H9 (cell line): ENCODE measurements at regions not wholly inside any gene's neighbourhood (a gene's known extent, or its start where the extent isn't known, plus 50 kb on each side); places are given as distances from the start of the nearest gene placed in this dataset.

Experiments
- DNase-seq: peaks from one replicate; pipeline ENCODE4 v3.0.0-alpha.2; 2017
- H2AFZ ChIP-seq: one replicate; pipeline ENCODE4 v1.6.1; 2013; ENCODE audit warnings: mild to moderate bottlenecking, low read length, control low read depth, moderate library complexity
- H2AK5ac ChIP-seq: 2 replicates; pipeline ENCODE4 v1.6.1; 2013; ENCODE audit warnings: low read length, control low read depth, mixed read lengths; ENCODE audit not compliant: insufficient read length
- H2BK120ac ChIP-seq: one replicate; pipeline ENCODE4 v1.6.1; 2013; ENCODE audit warnings: low read depth, mild to moderate bottlenecking, low read length, control low read depth, inconsistent platforms; ENCODE audit not compliant: poor library complexity, severe bottlenecking
- H2BK12ac ChIP-seq: 2 replicates; pipeline ENCODE4 v1.6.1; 2013; ENCODE audit warnings: low read length, control low read depth, mixed read lengths, low read depth; ENCODE audit not compliant: insufficient read length
- H2BK15ac ChIP-seq: 2 replicates; pipeline ENCODE4 v1.6.1; 2013; ENCODE audit warnings: low read depth, low read length, control low read depth
- H2BK20ac ChIP-seq: one replicate; pipeline ENCODE4 v1.6.1; 2013; ENCODE audit warnings: low read depth, mild to moderate bottlenecking, low read length, control low read depth, inconsistent platforms; ENCODE audit not compliant: poor library complexity, severe bottlenecking
- H2BK5ac ChIP-seq: 2 replicates; pipeline ENCODE4 v1.6.1; 2013; ENCODE audit warnings: low read length, control low read depth, mixed read lengths; ENCODE audit not compliant: insufficient read length
- H3K14ac ChIP-seq: 2 replicates; pipeline ENCODE4 v1.6.1; 2013; ENCODE audit warnings: low read length, control low read depth; ENCODE audit not compliant: insufficient read depth
- H3K18ac ChIP-seq: 2 replicates; pipeline ENCODE4 v1.6.1; 2013; ENCODE audit warnings: low read depth, mild to moderate bottlenecking, mixed read lengths, low read length, control low read depth; ENCODE audit not compliant: insufficient read length
- H3K23ac ChIP-seq: 2 replicates; pipeline ENCODE4 v1.6.1; 2013; ENCODE audit warnings: low read length, control low read depth, mixed read lengths, low read depth; ENCODE audit not compliant: insufficient read length
- H3K23me2 ChIP-seq: 2 replicates; pipeline ENCODE4 v1.6.1; 2013; ENCODE audit warnings: low read depth, mild to moderate bottlenecking, mixed read lengths, low read length, control low read depth; ENCODE audit not compliant: insufficient read length, poor library complexity, severe bottlenecking
- H3K27ac ChIP-seq: 2 replicates; pipeline ENCODE4 v1.5.1; 2013; ENCODE audit warnings: low read length, control low read depth, mixed read lengths, low read depth; ENCODE audit not compliant: insufficient read length
- H3K27me3 ChIP-seq: 2 replicates; pipeline ENCODE4 v1.6.1; 2013; ENCODE audit warnings: low read length, control low read depth, inconsistent platforms; ENCODE audit not compliant: insufficient read depth
- H3K4ac ChIP-seq: 2 replicates; pipeline ENCODE4 v1.6.1; 2013; ENCODE audit warnings: low read depth, mild to moderate bottlenecking, control low read depth, inconsistent platforms, low read length, moderate library complexity
- H3K4me1 ChIP-seq: 2 replicates; pipeline ENCODE4 v1.6.1; 2013; ENCODE audit warnings: low read length, control low read depth, inconsistent platforms; ENCODE audit not compliant: insufficient read depth
- H3K4me2 ChIP-seq: 2 replicates; pipeline ENCODE4 v1.6.1; 2013; ENCODE audit warnings: low read length, control low read depth, mixed read lengths; ENCODE audit not compliant: insufficient read length, insufficient read depth
- H3K56ac ChIP-seq: 2 replicates; pipeline ENCODE4 v1.6.1; 2013; ENCODE audit warnings: low read depth, mild to moderate bottlenecking, mixed read lengths, low read length, control low read depth; ENCODE audit not compliant: insufficient read length
- H3K79me1 ChIP-seq: 2 replicates; pipeline ENCODE4 v1.6.1; 2013; ENCODE audit warnings: low read depth, mild to moderate bottlenecking, moderate library complexity, low read length, control low read depth, inconsistent platforms; ENCODE audit not compliant: insufficient read depth, poor library complexity, severe bottlenecking
- H3K79me2 ChIP-seq: 2 replicates; pipeline ENCODE4 v1.6.1; 2013; ENCODE audit warnings: low read length, control low read depth, inconsistent platforms; ENCODE audit not compliant: insufficient read depth
- H3K9ac ChIP-seq: 2 replicates; pipeline ENCODE4 v1.6.1; 2013; ENCODE audit warnings: low read length, control low read depth, mixed read lengths; ENCODE audit not compliant: insufficient read length; ENCODE audit errors: extremely low read depth
- H3K9me3 ChIP-seq: one replicate; pipeline ENCODE4 v1.6.1; 2013; ENCODE audit warnings: low read depth, low read length, inconsistent platforms; ENCODE audit not compliant: control insufficient read depth
- H3T11ph ChIP-seq: one replicate; pipeline ENCODE4 v1.6.1; 2013; ENCODE audit warnings: mild to moderate bottlenecking, low read length, control low read depth, inconsistent platforms
- H4K20me1 ChIP-seq: one replicate; pipeline ENCODE4 v1.6.1; 2013; ENCODE audit not compliant: control insufficient read depth, insufficient read length, insufficient read depth
- H4K5ac ChIP-seq: 2 replicates; pipeline ENCODE4 v1.6.1; 2013; ENCODE audit warnings: low read depth, mild to moderate bottlenecking, mixed read lengths, low read length, control low read depth; ENCODE audit not compliant: insufficient read length
- H4K8ac ChIP-seq: replicated peaks from 2 replicates; pipeline ENCODE4 v1.6.1; 2013; ENCODE audit warnings: low read length, control low read depth, mixed read lengths, low read depth; ENCODE audit not compliant: insufficient read length
- H4K91ac ChIP-seq: 2 replicates; pipeline ENCODE4 v1.6.1; 2013; ENCODE audit warnings: low read depth, mild to moderate bottlenecking, moderate library complexity, mixed read lengths, low read length, control low read depth; ENCODE audit not compliant: insufficient read length
- H3K27ac Mint-ChIP-seq, 3 experiments: 2 replicates in 2 of 3; 3 replicates in 1 of 3; pipeline ENCODE4 v1.8.0; 2020 to 2021; ENCODE audit warnings: mixed read lengths in 3 of 3, mild to moderate bottlenecking in 1 of 3, moderate library complexity in 1 of 3
- H3K27me3 Mint-ChIP-seq: 2 replicates; pipeline ENCODE4 v1.8.0; 2021; ENCODE audit warnings: low read depth, mild to moderate bottlenecking, moderate library complexity, mixed read lengths
- H3K36me3 Mint-ChIP-seq, 3 experiments: 2 replicates in 2 of 3; 3 replicates in 1 of 3; pipeline ENCODE4 v1.8.0; 2020 to 2021; ENCODE audit warnings: low read depth in 3 of 3, mixed read lengths in 3 of 3; ENCODE audit not compliant: insufficient read depth in 1 of 3
- H3K4me1 Mint-ChIP-seq, 2 experiments: 2 replicates each; pipeline ENCODE4 v1.8.0; 2020; ENCODE audit warnings: mixed read lengths in 2 of 2
- H3K4me3 Mint-ChIP-seq, 2 experiments: 2 replicates in 1 of 2; 3 replicates in 1 of 2; pipeline ENCODE4 v1.8.0; 2020 to 2021; ENCODE audit warnings: mild to moderate bottlenecking in 2 of 2, mixed read lengths in 2 of 2, moderate library complexity in 1 of 2
- H3K9me3 Mint-ChIP-seq, 2 experiments: 2 replicates in 1 of 2; 3 replicates in 1 of 2; pipeline ENCODE4 v1.8.0; 2020; ENCODE audit warnings: mild to moderate bottlenecking in 2 of 2, mixed read lengths in 2 of 2, moderate library complexity in 1 of 2
- CTCF ChIP-seq: fragments of 200-600 bp; sonication (generic); conservative IDR thresholded peaks from 3 replicates; pipeline ENCODE4 v1.8.0; 2021; ENCODE audit warnings: antibody characterized with exemption, mild to moderate bottlenecking

GRCh38 chr16:61382435-61382834 is 653.8 kb downstream of the CDH8 start:
- Histone ChIP-seq H3K14ac (no peak overlapping the region), H3K4ac (no peak overlapping the region), H3K56ac (no peak overlapping the region), H4K20me1 (no peaks in the 10 kb centered on the region), H3K27me3 (no peaks in the 10 kb centered on the region), H3K79me1 (no peaks in the 10 kb centered on the region), H4K91ac (no peak overlapping the region), H3K4me2 (no peak overlapping the region), H3T11ph (no peak overlapping the region), H3K9me3 (no peaks in the 10 kb centered on the region), H3K79me2 (no peaks in the 10 kb centered on the region), H4K8ac (no peak overlapping the region), H2BK20ac (no peak overlapping the region), H2AK5ac (no peak overlapping the region), H2BK15ac (no peak overlapping the region), H3K9ac (no peak overlapping the region), H3K4me1 (no peaks in the 10 kb centered on the region), H3K18ac (no peak overlapping the region), H3K23me2 (no peaks in the 10 kb centered on the region), H4K5ac (no peak overlapping the region), H2BK5ac (no peak overlapping the region), H3K23ac (no peak overlapping the region), H3K27ac (no peak overlapping the region), H2BK12ac (no peak overlapping the region), H2AFZ (no peak overlapping the region), H2BK120ac (no peak overlapping the region)
- DNase-seq: no peak
- no peaks in the 10 kb centered on the region for H3K9me3 Mint-ChIP-seq
- H3K27ac Mint-ChIP-seq: no peak overlapping the region
- H3K4me3 Mint-ChIP-seq: no peak overlapping the region
- H3K4me1 Mint-ChIP-seq: no peaks in the 10 kb centered on the region
- no peaks in the 10 kb centered on the region for H3K36me3 Mint-ChIP-seq
- TF ChIP-seq CTCF: no peak
- no peaks in the 10 kb centered on the region for H3K27me3 Mint-ChIP-seq
